EL (cell line): ENCODE measurements at regions not wholly inside any gene's neighbourhood (a gene's known extent, or its start where the extent isn't known, plus 50 kb on each side); places are given as distances from the start of the nearest gene placed in this dataset.
"Not testable (repeated sequence)": the region's sequence is repeated elsewhere in the genome, so short reads cannot be mapped to it uniquely, and the experiment has no call there.

Source experiments
- DNase-seq: peaks from one replicate; pipeline ENCODE4 v3.0.0-alpha.2; 2016

GRCh38 chr4:18689308-18690115 lies 668.0 kb upstream of the LCORL start:
- DNase-seq = peak; percentile 64

- not testable (repeated sequence) for DNase-seq
These were observed 666.8 kb upstream of the LCORL start for GRCh38 chr4:18688351-18688750.

GRCh38 chr4:18686338-18687037 lies 664.9 kb upstream of the LCORL start:
- no peak for DNase-seq

GRCh38 chr4:18684932-18685331 lies 663.4 kb upstream of the LCORL start:
- DNase-seq = peak; percentile 8

GRCh38 chr4:18676526-18676915 lies 655.0 kb upstream of the LCORL start:
- no peak for DNase-seq

- DNase-seq = no peak
These were observed 654.3 kb upstream of the LCORL start for GRCh38 chr4:18675586-18676525.

GRCh38 chr4:18670034-18670433 lies 648.5 kb upstream of the LCORL start:
- no peak for DNase-seq

- DNase-seq = no peak
These were observed 647.8 kb upstream of the LCORL start for GRCh38 chr4:18669390-18669789.

GRCh38 chr4:18666322-18666721 lies 644.8 kb upstream of the LCORL start:
- DNase-seq = no peak

- no peak for DNase-seq
These were observed 642.6 kb upstream of the LCORL start for GRCh38 chr4:18664171-18664570.

GRCh38 chr4:18645351-18645750 lies 623.8 kb upstream of the LCORL start:
- no peak for DNase-seq

- no peak for DNase-seq
These were observed 619.8 kb upstream of the LCORL start for GRCh38 chr4:18641334-18641733.

GRCh38 chr4:18638031-18638430 lies 616.5 kb upstream of the LCORL start:
- no peak for DNase-seq

GRCh38 chr4:18636001-18636585 lies 614.5 kb upstream of the LCORL start:
- DNase-seq = no peak

GRCh38 chr4:18635531-18635930 lies 614.0 kb upstream of the LCORL start:
- DNase-seq = no peak

- DNase-seq = no peak
These were observed 610.0 kb upstream of the LCORL start for GRCh38 chr4:18631586-18631985.

- no peak for DNase-seq
These were observed 608.9 kb upstream of the LCORL start for GRCh38 chr4:18630218-18631110.

GRCh38 chr4:18627447-18628005 lies 606.0 kb upstream of the LCORL start:
- DNase-seq = no peak

GRCh38 chr4:18626996-18627395 lies 605.4 kb upstream of the LCORL start:
- no peak for DNase-seq

GRCh38 chr4:18626366-18626765 lies 604.8 kb upstream of the LCORL start:
- DNase-seq = no peak

- no peak for DNase-seq
These were observed 599.6 kb upstream of the LCORL start for GRCh38 chr4:18621186-18621585.
